Mesendoderm (in vitro differentiated cells): ENCODE measurements at regions not wholly inside any gene's neighbourhood (a gene's known extent, or its start where the extent isn't known, plus 50 kb on each side); places are given as distances from the start of the nearest gene placed in this dataset.

ENCODE experiments used
- DNase-seq: peaks from one replicate; pipeline ENCODE4 v3.0.0; 2013
- H2AK5ac ChIP-seq: 2 replicates; pipeline ENCODE4 v1.6.1; 2013; ENCODE audit warnings: low read length, inconsistent platforms
- H2BK120ac ChIP-seq: 2 replicates; pipeline ENCODE4 v1.6.1; 2013; ENCODE audit warnings: low read depth, mild to moderate bottlenecking, low read length, moderate library complexity, mixed read lengths
- H2BK15ac ChIP-seq: replicated peaks from 2 replicates; pipeline ENCODE4 v1.6.1; 2013; ENCODE audit warnings: low read depth, mild to moderate bottlenecking, moderate library complexity
- H2BK5ac ChIP-seq: 2 replicates; pipeline ENCODE4 v1.6.1; 2013; ENCODE audit warnings: low read length, inconsistent platforms
- H3K18ac ChIP-seq: 2 replicates; pipeline ENCODE4 v1.6.1; 2013; ENCODE audit warnings: mild to moderate bottlenecking, low read length, mixed read lengths
- H3K23ac ChIP-seq: one replicate; pipeline ENCODE4 v1.6.1; 2013; ENCODE audit warnings: low read length
- H3K27ac ChIP-seq: 2 replicates; pipeline ENCODE4 v1.5.1; 2013; ENCODE audit warnings: low read depth, mild to moderate bottlenecking, inconsistent platforms, low read length, moderate library complexity
- H3K27me3 ChIP-seq: 2 replicates; pipeline ENCODE4 v1.6.1; 2013; ENCODE audit warnings: low read length, control low read depth, mild to moderate bottlenecking, inconsistent platforms; ENCODE audit not compliant: insufficient read depth, poor library complexity
- H3K36me3 ChIP-seq: 2 replicates; pipeline ENCODE4 v1.6.1; 2013; ENCODE audit warnings: low read length, inconsistent platforms; ENCODE audit not compliant: control insufficient read depth, insufficient read depth
- H3K4ac ChIP-seq: one replicate; pipeline ENCODE4 v1.6.1; 2013; ENCODE audit warnings: low read depth, mild to moderate bottlenecking, low read length, moderate library complexity
- H3K4me1 ChIP-seq: 2 replicates; pipeline ENCODE4 v1.6.1; 2013; ENCODE audit warnings: low read depth, low read length, inconsistent platforms; ENCODE audit not compliant: control insufficient read depth
- H3K4me2 ChIP-seq: 2 replicates; pipeline ENCODE4 v1.6.1; 2013; ENCODE audit warnings: low read length
- H3K4me3 ChIP-seq: 2 replicates; pipeline ENCODE4 v1.5.1; 2013; ENCODE audit warnings: mild to moderate bottlenecking, low read length
- H3K56ac ChIP-seq: one replicate; pipeline ENCODE4 v1.6.1; 2013; ENCODE audit warnings: low read length
- H3K79me1 ChIP-seq: 2 replicates; pipeline ENCODE4 v1.6.1; 2013; ENCODE audit warnings: low read length, inconsistent platforms
- H3K79me2 ChIP-seq: 2 replicates; pipeline ENCODE4 v1.6.1; 2013; ENCODE audit warnings: mild to moderate bottlenecking, low read length; ENCODE audit not compliant: control insufficient read depth, insufficient read depth
- H3K9ac ChIP-seq: 2 replicates; pipeline ENCODE4 v1.6.1; 2013; ENCODE audit warnings: low read length, inconsistent platforms
- H4K5ac ChIP-seq: one replicate; pipeline ENCODE4 v1.6.1; 2013; ENCODE audit warnings: low read length
- H4K8ac ChIP-seq: one replicate; pipeline ENCODE4 v1.6.1; 2013; ENCODE audit warnings: low read depth, mild to moderate bottlenecking, control low read depth, low read length, moderate library complexity
- WGBS: extraction: QIAGEN DNeasy Blood & Tissue Kit; methylation state at CpG from one replicate; pipeline ENCODE4 v1.1.7; 2013; ENCODE audit warnings: low lambda C conversion rate, missing lambda C conversion rate; ENCODE audit not compliant: insufficient coverage; ENCODE audit errors: extremely low coverage; 5-methylcytosine and 5-hydroxymethylcytosine counted together

- H3K18ac ChIP-seq, result no peak overlapping the region
- H3K36me3 ChIP-seq, result no peaks in the 10 kb centered on the region
- no peak overlapping the region for H4K8ac ChIP-seq
- no peak for DNase-seq
- H2AK5ac ChIP-seq, result no peak overlapping the region
- H2BK15ac ChIP-seq, result no peak overlapping the region
- no peaks in the 10 kb centered on the region for H3K79me1 ChIP-seq
- peaks cover 2% of the 10 kb centered on the region for H3K4me1 ChIP-seq
- H3K4ac ChIP-seq, result no peak overlapping the region
- no peaks in the 10 kb centered on the region for H3K79me2 ChIP-seq
- no peak overlapping the region for H2BK5ac ChIP-seq
- WGBS, result no CpG with 5 or more reads among the region's 11 CpGs
- H3K9ac ChIP-seq, result no peak overlapping the region
- H3K27ac ChIP-seq, result no peak overlapping the region
- no peak overlapping the region for H4K5ac ChIP-seq
- no peak overlapping the region for H3K23ac ChIP-seq
- no peak overlapping the region for H3K4me2 ChIP-seq
- H3K4me3 ChIP-seq, result no peak overlapping the region
- no peaks in the 10 kb centered on the region for H3K27me3 ChIP-seq
- H3K56ac ChIP-seq, result no peak overlapping the region
- no peak overlapping the region for H2BK120ac ChIP-seq
Observed at GRCh38 chr5:173790177-173790719, 97.9 kb upstream of the CPEB4 start.

- no peak overlapping the region for H3K27ac ChIP-seq
- H2BK5ac ChIP-seq, result no peak overlapping the region
- no peaks in the 10 kb centered on the region for H3K79me2 ChIP-seq
- no peak overlapping the region for H4K5ac ChIP-seq
- H3K27me3 ChIP-seq, result no peaks in the 10 kb centered on the region
- no peak overlapping the region for H3K4me2 ChIP-seq
- no peak overlapping the region for H3K4me3 ChIP-seq
- H3K4ac ChIP-seq, result no peak overlapping the region
- DNase-seq, result no peak
- H3K23ac ChIP-seq, result no peak overlapping the region
- no peak overlapping the region for H2AK5ac ChIP-seq
- H3K9ac ChIP-seq, result no peak overlapping the region
- H3K18ac ChIP-seq, result no peak overlapping the region
- peaks cover under 1% of the 10 kb centered on the region for H3K4me1 ChIP-seq
- H2BK120ac ChIP-seq, result no peak overlapping the region
- H4K8ac ChIP-seq, result no peak overlapping the region
- no peaks in the 10 kb centered on the region for H3K36me3 ChIP-seq
- no peak overlapping the region for H3K56ac ChIP-seq
- H2BK15ac ChIP-seq, result no peak overlapping the region
- WGBS, result no CpG with 5 or more reads among the region's 13 CpGs
- H3K79me1 ChIP-seq, result no peaks in the 10 kb centered on the region
Observed at GRCh38 chr5:173790836-173791546, 97.2 kb upstream of the CPEB4 start.

DNA sequence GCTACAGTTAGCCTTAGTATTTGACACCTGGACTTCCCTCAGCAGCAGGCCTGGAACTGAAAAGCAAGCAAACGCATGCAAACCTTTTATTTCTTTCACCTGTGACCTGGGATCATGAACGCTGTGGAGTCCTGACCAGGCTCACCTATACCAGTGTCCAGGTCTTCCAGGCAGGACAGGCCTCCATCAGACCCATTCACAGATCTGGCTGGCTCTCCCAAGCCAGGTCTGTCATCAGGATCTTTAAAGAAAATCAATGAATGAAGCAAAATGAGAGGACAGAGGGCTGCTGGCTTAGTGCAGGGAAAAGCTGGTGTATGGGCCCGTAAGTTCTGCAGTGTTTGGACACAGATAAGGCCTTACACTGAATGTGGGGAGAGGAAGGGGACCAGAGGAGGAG, 96.3 kb upstream of the CPEB4 start:
- Histone ChIP-seq H3K4me2 (no peak overlapping the region), H3K4ac (no peak overlapping the region), H4K8ac (no peak overlapping the region), H3K79me1 (no peaks in the 10 kb centered on the region), H2BK15ac (no peak overlapping the region), H3K27ac (no peak overlapping the region), H3K18ac (no peak overlapping the region), H3K23ac (no peak overlapping the region), H3K79me2 (no peaks in the 10 kb centered on the region), H3K4me1 (no peaks in the 10 kb centered on the region), H2BK5ac (no peak overlapping the region), H3K27me3 (no peaks in the 10 kb centered on the region), H3K9ac (no peak overlapping the region), H2AK5ac (no peak overlapping the region), H4K5ac (no peak overlapping the region), H3K56ac (no peak overlapping the region), H3K4me3 (no peak overlapping the region), H3K36me3 (no peaks in the 10 kb centered on the region), H2BK120ac (no peak overlapping the region)
- no CpG with 5 or more reads among the region's 3 CpGs for WGBS
- no peak for DNase-seq

DNA sequence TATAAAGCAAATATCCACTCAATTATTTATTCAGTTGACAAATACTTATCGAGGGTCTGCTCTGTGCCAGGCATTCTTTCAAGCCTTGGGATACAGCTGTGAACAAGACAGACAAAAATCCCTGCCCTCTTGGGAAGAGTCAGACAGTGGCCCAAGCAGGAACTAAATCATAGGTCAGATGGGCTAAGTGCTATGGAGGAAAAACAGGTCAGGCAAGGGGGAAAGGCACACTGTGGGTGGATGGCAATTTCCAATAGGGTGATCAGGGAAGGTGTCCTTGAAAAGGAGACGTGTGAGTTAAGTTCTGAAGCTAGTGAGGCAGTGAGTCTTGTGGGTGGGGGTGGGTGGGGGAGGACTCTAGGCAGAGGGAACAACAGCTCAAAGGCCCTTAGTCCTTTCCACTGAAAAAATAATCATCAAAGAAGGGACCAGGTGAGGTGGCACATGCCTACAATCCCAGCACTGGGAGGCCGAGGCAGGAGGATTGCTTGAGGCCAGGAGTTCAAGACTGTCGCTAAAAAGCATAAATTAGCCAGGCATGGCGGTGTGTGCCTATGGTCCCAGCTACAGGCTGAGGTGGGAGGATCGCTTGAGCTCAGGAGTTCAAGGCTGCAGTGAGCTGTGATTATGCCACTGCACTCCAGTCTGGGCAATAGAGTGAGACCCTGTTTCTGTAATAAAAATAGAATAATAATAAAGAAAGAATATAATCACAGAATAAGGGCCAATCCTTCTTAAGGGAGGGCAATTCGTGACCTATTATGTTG, 95.2 kb upstream of the CPEB4 start:
- no peak overlapping the region for H3K23ac ChIP-seq
- no peaks in the 10 kb centered on the region for H3K36me3 ChIP-seq
- H3K56ac ChIP-seq, result no peak overlapping the region
- H3K4me1 ChIP-seq, result no peaks in the 10 kb centered on the region
- no peak overlapping the region for H3K9ac ChIP-seq
- H3K4ac ChIP-seq, result no peak overlapping the region
- no peaks in the 10 kb centered on the region for H3K27me3 ChIP-seq
- H2AK5ac ChIP-seq, result no peak overlapping the region
- H4K8ac ChIP-seq, result no peak overlapping the region
- WGBS, result no CpG with 5 or more reads among the region's 7 CpGs
- H3K4me3 ChIP-seq, result no peak overlapping the region
- H4K5ac ChIP-seq, result no peak overlapping the region
- H2BK5ac ChIP-seq, result no peak overlapping the region
- H3K18ac ChIP-seq, result no peak overlapping the region
- H3K79me1 ChIP-seq, result no peaks in the 10 kb centered on the region
- no peak overlapping the region for H3K4me2 ChIP-seq
- H3K79me2 ChIP-seq, result no peaks in the 10 kb centered on the region
- DNase-seq, result no peak
- H2BK120ac ChIP-seq, result no peak overlapping the region
- H3K27ac ChIP-seq, result no peak overlapping the region
- H2BK15ac ChIP-seq, result no peak overlapping the region

DNA sequence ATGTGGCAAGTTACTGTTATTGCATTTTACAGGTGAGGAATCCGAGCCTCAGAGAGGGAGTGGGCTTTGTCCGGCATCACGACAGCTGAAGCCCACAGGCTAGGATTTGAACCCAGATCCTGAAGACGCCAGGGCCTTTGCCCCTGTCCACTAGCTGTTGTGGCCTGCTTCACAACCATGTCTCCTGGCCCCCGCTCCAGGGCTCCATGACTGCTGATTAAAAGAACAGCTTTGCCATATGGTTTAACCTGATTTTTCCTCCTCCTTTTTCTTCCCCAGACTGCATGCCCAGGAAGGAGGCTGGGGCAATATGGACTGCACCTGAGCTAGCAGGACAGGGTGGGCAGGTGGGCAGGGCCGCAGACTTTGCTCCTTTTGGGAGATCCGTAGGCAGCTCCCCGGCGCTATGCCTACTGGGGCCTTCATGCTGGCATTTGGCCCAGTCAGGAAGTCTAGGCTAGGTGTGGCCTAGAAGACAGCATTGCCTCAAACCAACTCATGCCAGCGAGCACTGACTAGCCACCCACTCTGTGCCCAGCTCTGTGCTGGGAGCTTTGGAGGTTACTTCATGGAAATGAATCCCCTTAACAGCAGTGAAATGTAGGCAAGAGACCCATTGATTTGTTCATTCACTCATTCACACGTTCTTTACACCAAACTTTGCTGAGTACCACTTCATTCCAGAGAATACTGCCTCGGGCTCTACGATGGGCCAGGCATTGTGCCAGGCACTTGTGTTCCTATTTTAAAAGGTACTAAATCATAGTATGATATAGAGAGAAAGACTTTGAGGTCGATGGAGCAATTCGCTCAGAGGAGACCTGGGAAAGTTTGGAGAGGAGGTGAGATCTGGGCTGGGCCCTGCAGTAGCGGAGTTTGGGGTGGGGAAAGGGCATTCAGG, 94.3 kb upstream of the CPEB4 start:
- no CpG with 5 or more reads among the region's 16 CpGs for WGBS
- H3K9ac ChIP-seq, result no peak overlapping the region
- no peak overlapping the region for H2BK15ac ChIP-seq

More for the DNA sequence above, 94.3 kb upstream of the CPEB4 start:
- Histone ChIP-seq H2AK5ac (no peak overlapping the region), H3K56ac (no peak overlapping the region), H2BK120ac (no peak overlapping the region), H4K5ac (no peak overlapping the region), H3K27ac (no peak overlapping the region), H3K36me3 (no peaks in the 10 kb centered on the region), H4K8ac (no peak overlapping the region), H3K4me3 (no peak overlapping the region), H3K4ac (no peak overlapping the region), H3K4me2 (no peak overlapping the region), H3K4me1 (no peaks in the 10 kb centered on the region), H3K27me3 (no peaks in the 10 kb centered on the region), H3K79me2 (no peaks in the 10 kb centered on the region), H3K23ac (no peak overlapping the region), H2BK5ac (no peak overlapping the region), H3K18ac (no peak overlapping the region), H3K79me1 (no peaks in the 10 kb centered on the region)
- no peak for DNase-seq
